HepG2 (cell line): ENCODE measurements at regions not wholly inside any gene's neighbourhood (a gene's known extent, or its start where the extent isn't known, plus 50 kb on each side); places are given as distances from the start of the nearest gene placed in this dataset.
A peak's percentile ranks its signal among the peaks of the same experiment; 100 is the strongest.

ENCODE experiments used
- ATAC-seq: fragments of 200-7000 bp; cut with Tn5 transposase; 3 replicates; pipeline ENCODE4 v1.9.1; 2020; ENCODE audit warnings: mild to moderate bottlenecking, moderate library complexity
- BruUV-seq: library from RNA; stranded (reverse); fragments of 400-500 nt; replicated peaks from 2 replicates; lab custom pipeline; 2021; lab: Mats Ljungman, UMichigan
- CTCF ChIA-PET: fragments of 300-600 bp; formaldehyde crosslinking; extraction: SDS; loops from one replicate; lab custom pipeline; 2021; ENCODE audit warnings: low total read pairs, inconsistent platforms, low intra/inter-chr PET ratio; lab: Yijun Ruan, JAX
- POLR2A ChIA-PET: fragments of 350-600 bp; sonication (Branson Sonifier 250); formaldehyde crosslinking; loops from one replicate; lab custom pipeline; 2020; ENCODE audit warnings: antibody characterized with exemption, inconsistent platforms; lab: Yijun Ruan, JAX
- DNase-seq: peaks from one replicate; pipeline ENCODE4 v3.0.0-alpha.2; 2015; ENCODE audit warnings: low spot score
- FAIRE-seq: peaks from 3 replicates; lab custom pipeline; 2011; peaks lifted over from hg19 to GRCh38; lab: Jason Lieb, UNC
- H2AFZ ChIP-seq: one replicate; pipeline ENCODE4 v1.6.1; 2011; ENCODE audit warnings: low read length, inconsistent platforms
- H3K27ac ChIP-seq: fragments of 300-600 bp; 3 replicates; pipeline ENCODE4 v1.8.0; 2011; ENCODE audit warnings: mixed run types, mild to moderate bottlenecking, mixed read lengths, low read length, inconsistent platforms; ENCODE audit not compliant: insufficient read depth; ENCODE audit errors: extremely low read length
- H3K27me3 ChIP-seq, 2 experiments: fragments of 200-600 bp in 1 of 2; 2 replicates in 1 of 2; 3 replicates in 1 of 2; pipeline versions ENCODE4 v1.6.0 to v1.8.0; 2011; ENCODE audit warnings: low read length in 2 of 2, mild to moderate bottlenecking in 2 of 2, moderate library complexity in 2 of 2, inconsistent platforms in 1 of 2; ENCODE audit not compliant: insufficient read depth in 2 of 2, control insufficient read depth in 1 of 2
- H3K36me3 ChIP-seq, 2 experiments: fragments of 200-600 bp in 1 of 2; replicated peaks in 1 of 2; 2 replicates in 1 of 2; 3 replicates in 1 of 2; pipeline versions ENCODE4 v1.5.1 to v1.8.0; 2011; ENCODE audit warnings: low read length in 2 of 2, inconsistent platforms in 1 of 2; ENCODE audit not compliant: insufficient read depth in 2 of 2, control insufficient read depth in 1 of 2
- H3K4me1 ChIP-seq: 2 replicates; pipeline ENCODE4 v1.5.1; 2012; ENCODE audit warnings: low read length, inconsistent platforms; ENCODE audit not compliant: insufficient read depth
- H3K4me2 ChIP-seq: 2 replicates; pipeline ENCODE4 v1.6.0; 2011; ENCODE audit warnings: low read depth, low read length, inconsistent platforms
- H3K4me3 ChIP-seq, 3 experiments: fragments of 200-600 bp in 1 of 3; sonication (generic), shearing (Covaris generic) in 1 of 3; replicated peaks in 1 of 3; 2 replicates each; pipeline ENCODE4 v1.5.1; 2011 to 2016; ENCODE audit warnings: low read length in 3 of 3, inconsistent platforms in 2 of 3, low read depth in 2 of 3, mild to moderate bottlenecking in 2 of 3, control low read depth in 1 of 3, mixed read lengths in 1 of 3; ENCODE audit not compliant: insufficient read depth in 1 of 3
- H3K79me2 ChIP-seq: one replicate; pipeline ENCODE4 v1.6.1; 2011; ENCODE audit warnings: low read length, inconsistent platforms; ENCODE audit not compliant: insufficient read depth
- H3K9ac ChIP-seq: 2 replicates; pipeline ENCODE4 v1.6.0; 2011; ENCODE audit warnings: mild to moderate bottlenecking, low read depth, low read length, inconsistent platforms; ENCODE audit not compliant: insufficient read depth
- H3K9me3 ChIP-seq: 2 replicates; pipeline ENCODE4 v1.5.1; 2012; ENCODE audit warnings: mild to moderate bottlenecking, low read length
- H4K20me1 ChIP-seq: 2 replicates; pipeline ENCODE4 v1.6.0; 2011; ENCODE audit warnings: inconsistent platforms, mild to moderate bottlenecking, low read length, moderate library complexity; ENCODE audit not compliant: insufficient read depth
- BORCS8-MEF2B ChIP-seq: sonication (generic); formaldehyde crosslinking; IDR thresholded peaks from 2 replicates; pipeline ENCODE4 v1.8.0; 2022; ENCODE audit warnings: mild to moderate bottlenecking, missing genetic modification reagents
- CBX1 ChIP-seq: IDR thresholded peaks from one replicate; pipeline ENCODE4 v1.6.1; 2016; ENCODE audit warnings: antibody characterized with exemption, low read depth
- MTERF4 ChIP-seq: sonication (generic); formaldehyde crosslinking; IDR thresholded peaks from 2 replicates; pipeline ENCODE4 v1.8.0; 2023; ENCODE audit warnings: mild to moderate bottlenecking, missing genetic modification reagents
- RAD21 ChIP-seq: fragments of 450-650 bp; formaldehyde crosslinking; IDR thresholded peaks from 2 replicates; pipeline ENCODE4 v1.5.0; 2020; ENCODE audit warnings: mild to moderate bottlenecking
- SETDB1 ChIP-seq: sonication (generic); formaldehyde crosslinking; IDR thresholded peaks from 2 replicates; pipeline ENCODE4 v1.5.1; 2020; ENCODE audit warnings: missing genetic modification reagents, mild to moderate bottlenecking, borderline replicate concordance
- SP1 ChIP-seq, 2 experiments: fragments of 450-650 bp in 1 of 2; sonication (generic) in 1 of 2; formaldehyde crosslinking in 1 of 2; IDR thresholded peaks; 2 replicates each; pipeline versions ENCODE4 v1.4.0 to v1.6.1; 2016 to 2020; ENCODE audit warnings: missing genetic modification reagents in 1 of 2
- ZNF264 ChIP-seq: sonication (generic); formaldehyde crosslinking; IDR thresholded peaks from 2 replicates; pipeline ENCODE4 v1.4.0; 2020; ENCODE audit warnings: missing genetic modification reagents
- ZNF839 ChIP-seq: sonication (generic); formaldehyde crosslinking; IDR thresholded peaks from 2 replicates; pipeline ENCODE4 v1.4.0; 2020; ENCODE audit warnings: missing genetic modification reagents, mild to moderate bottlenecking, borderline replicate concordance
- WGBS: methylation state at CpG from one replicate; pipeline ENCODE4 v1.1.6; 2017; ENCODE audit warnings: low lambda C conversion rate; 5-methylcytosine and 5-hydroxymethylcytosine counted together
- in situ Hi-C: cut with HindIII; loops from 2 replicates; pipeline ENCODE4 v1.10.0; 2017; ENCODE audit warnings: low pct_unique_long_range_greater_than_20kb; ENCODE audit not compliant: extremely low pct_ligation_motif_present
- intact Hi-C: fragments of 100-400 bp; cut with micrococcal nuclease; formaldehyde crosslinking; loops from one replicate; pipeline ENCODE4 v1.10.0; 2022; ENCODE audit not compliant: unreplicated experiment
- TF ChIP-seq, protein P1 (sequence below): sonication (generic); formaldehyde crosslinking; IDR thresholded peaks from 2 replicates; pipeline ENCODE4 v1.4.0; 2020; ENCODE audit warnings: mild to moderate bottlenecking, missing genetic modification reagents
- TF ChIP-seq, protein P2 (sequence below): IDR thresholded peaks from 2 replicates; pipeline ENCODE4 v1.6.1; 2016; ENCODE audit warnings: low read depth, missing genetic modification reagents, missing compliant biosample characterization

- in situ Hi-C loops: no loop called here
- BruUV-seq: TSS peak; percentile 58
- no peaks in the 10 kb centered on the region for H3K36me3 ChIP-seq
- FAIRE-seq: peak; percentile 92
- peak; percentile 94 for ATAC-seq
- H3K4me1 ChIP-seq: peaks cover 77% of the 10 kb centered on the region
- H3K27me3 ChIP-seq: no peaks in the 10 kb centered on the region
- ChIA-PET CTCF (no interaction called here), POLR2A (interaction anchor here (0.9 to 4.0 kb wide), 12 partner anchors 8 to 139 kb away, joined by 3 to 63 read pairs (median 4); partner anchors contain the start of gene PIAS1)
- H3K4me2 ChIP-seq: peak overlapping the region; percentile 76
- peak; percentile 96 for DNase-seq
- peak overlapping the region; percentile 19 to 51 (median 35); a peak in 4 of 6 replicates for H3K4me3 ChIP-seq
- no peaks in the 10 kb centered on the region for H3K9me3 ChIP-seq
- no peaks in the 10 kb centered on the region for H4K20me1 ChIP-seq
- 0% methylated on average over 7 of the region's 7 CpGs for WGBS
- intact Hi-C loops: loop anchor here (1.0 to 5.0 kb wide), 3 partner anchors 31 to 47 kb away; no protein-coding TSS in a partner anchor
- H3K27ac ChIP-seq: peak overlapping the region; percentile 89
- no peaks in the 10 kb centered on the region for H3K79me2 ChIP-seq
- H2AFZ ChIP-seq: peak overlapping the region; percentile 31
- H3K9ac ChIP-seq: peak overlapping the region; percentile 60
- TF ChIP-seq, protein P1, sequence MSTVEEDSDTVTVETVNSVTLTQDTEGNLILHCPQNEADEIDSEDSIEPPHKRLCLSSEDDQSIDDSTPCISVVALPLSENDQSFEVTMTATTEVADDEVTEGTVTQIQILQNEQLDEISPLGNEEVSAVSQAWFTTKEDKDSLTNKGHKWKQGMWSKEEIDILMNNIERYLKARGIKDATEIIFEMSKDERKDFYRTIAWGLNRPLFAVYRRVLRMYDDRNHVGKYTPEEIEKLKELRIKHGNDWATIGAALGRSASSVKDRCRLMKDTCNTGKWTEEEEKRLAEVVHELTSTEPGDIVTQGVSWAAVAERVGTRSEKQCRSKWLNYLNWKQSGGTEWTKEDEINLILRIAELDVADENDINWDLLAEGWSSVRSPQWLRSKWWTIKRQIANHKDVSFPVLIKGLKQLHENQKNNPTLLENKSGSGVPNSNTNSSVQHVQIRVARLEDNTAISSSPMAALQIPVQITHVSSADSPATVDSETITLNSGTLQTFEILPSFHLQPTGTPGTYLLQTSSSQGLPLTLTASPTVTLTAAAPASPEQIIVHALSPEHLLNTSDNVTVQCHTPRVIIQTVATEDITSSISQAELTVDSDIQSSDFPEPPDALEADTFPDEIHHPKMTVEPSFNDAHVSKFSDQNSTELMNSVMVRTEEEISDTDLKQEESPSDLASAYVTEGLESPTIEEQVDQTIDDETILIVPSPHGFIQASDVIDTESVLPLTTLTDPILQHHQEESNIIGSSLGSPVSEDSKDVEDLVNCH (CRISPR knock-in tag): no peak
- no peak for TF ChIP-seq SP1 (IDR thresholded peaks at IDR 0.05)
- no peak; the same call in 1 of the 2 replicates for TF ChIP-seq SP1 (CRISPR knock-in tag; IDR thresholded peaks at IDR 0.05)
- TF ChIP-seq RAD21 (CRISPR knock-in tag): no peak
- no peak for TF ChIP-seq SETDB1
- TF ChIP-seq MTERF4: no peak
- TF ChIP-seq ZNF839 (CRISPR knock-in tag): no peak
- TF ChIP-seq CBX1: no peak
- TF ChIP-seq, protein P2, sequence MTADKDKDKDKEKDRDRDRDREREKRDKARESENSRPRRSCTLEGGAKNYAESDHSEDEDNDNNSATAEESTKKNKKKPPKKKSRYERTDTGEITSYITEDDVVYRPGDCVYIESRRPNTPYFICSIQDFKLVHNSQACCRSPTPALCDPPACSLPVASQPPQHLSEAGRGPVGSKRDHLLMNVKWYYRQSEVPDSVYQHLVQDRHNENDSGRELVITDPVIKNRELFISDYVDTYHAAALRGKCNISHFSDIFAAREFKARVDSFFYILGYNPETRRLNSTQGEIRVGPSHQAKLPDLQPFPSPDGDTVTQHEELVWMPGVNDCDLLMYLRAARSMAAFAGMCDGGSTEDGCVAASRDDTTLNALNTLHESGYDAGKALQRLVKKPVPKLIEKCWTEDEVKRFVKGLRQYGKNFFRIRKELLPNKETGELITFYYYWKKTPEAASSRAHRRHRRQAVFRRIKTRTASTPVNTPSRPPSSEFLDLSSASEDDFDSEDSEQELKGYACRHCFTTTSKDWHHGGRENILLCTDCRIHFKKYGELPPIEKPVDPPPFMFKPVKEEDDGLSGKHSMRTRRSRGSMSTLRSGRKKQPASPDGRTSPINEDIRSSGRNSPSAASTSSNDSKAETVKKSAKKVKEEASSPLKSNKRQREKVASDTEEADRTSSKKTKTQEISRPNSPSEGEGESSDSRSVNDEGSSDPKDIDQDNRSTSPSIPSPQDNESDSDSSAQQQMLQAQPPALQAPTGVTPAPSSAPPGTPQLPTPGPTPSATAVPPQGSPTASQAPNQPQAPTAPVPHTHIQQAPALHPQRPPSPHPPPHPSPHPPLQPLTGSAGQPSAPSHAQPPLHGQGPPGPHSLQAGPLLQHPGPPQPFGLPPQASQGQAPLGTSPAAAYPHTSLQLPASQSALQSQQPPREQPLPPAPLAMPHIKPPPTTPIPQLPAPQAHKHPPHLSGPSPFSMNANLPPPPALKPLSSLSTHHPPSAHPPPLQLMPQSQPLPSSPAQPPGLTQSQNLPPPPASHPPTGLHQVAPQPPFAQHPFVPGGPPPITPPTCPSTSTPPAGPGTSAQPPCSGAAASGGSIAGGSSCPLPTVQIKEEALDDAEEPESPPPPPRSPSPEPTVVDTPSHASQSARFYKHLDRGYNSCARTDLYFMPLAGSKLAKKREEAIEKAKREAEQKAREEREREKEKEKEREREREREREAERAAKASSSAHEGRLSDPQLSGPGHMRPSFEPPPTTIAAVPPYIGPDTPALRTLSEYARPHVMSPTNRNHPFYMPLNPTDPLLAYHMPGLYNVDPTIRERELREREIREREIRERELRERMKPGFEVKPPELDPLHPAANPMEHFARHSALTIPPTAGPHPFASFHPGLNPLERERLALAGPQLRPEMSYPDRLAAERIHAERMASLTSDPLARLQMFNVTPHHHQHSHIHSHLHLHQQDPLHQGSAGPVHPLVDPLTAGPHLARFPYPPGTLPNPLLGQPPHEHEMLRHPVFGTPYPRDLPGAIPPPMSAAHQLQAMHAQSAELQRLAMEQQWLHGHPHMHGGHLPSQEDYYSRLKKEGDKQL (CRISPR knock-in tag): peak; percentile 83
- no peak; the same call in 1 of the 2 replicates for TF ChIP-seq BORCS8-MEF2B (CRISPR knock-in tag)
- TF ChIP-seq ZNF264 (CRISPR knock-in tag): no peak
Measured at GRCh38 chr15:67915461-67916374, 75.9 kb upstream of the RNU6-1 start.
